MCF 10A (cell line): ENCODE measurements at regions not wholly inside any gene's neighbourhood (a gene's known extent, or its start where the extent isn't known, plus 50 kb on each side); places are given as distances from the start of the nearest gene placed in this dataset.

Experiments
- BruUV-seq: library from RNA; stranded (reverse); fragments of 400-500 nt; replicated peaks from 2 replicates; lab custom pipeline; 2021; lab: Mats Ljungman, UMichigan
- CTCF ChIA-PET: fragments of 300-600 bp; sonication (Branson Sonifier 250); formaldehyde crosslinking; extraction: SDS; loops from one replicate; lab custom pipeline; 2021; ENCODE audit warnings: antibody characterized with exemption, inconsistent platforms; lab: Yijun Ruan, JAX
- POLR2A ChIA-PET: fragments of 300-600, 350-650 bp; sonication (Branson Sonifier 250); formaldehyde crosslinking; extraction: SDS; loops from one replicate; lab custom pipeline; 2020; ENCODE audit warnings: antibody characterized with exemption, inconsistent platforms; lab: Yijun Ruan, JAX
- DNase-seq: peaks from one replicate; pipeline ENCODE4 v3.0.0-alpha.2; 2018; ENCODE audit not compliant: unreplicated experiment
- H3K27ac Mint-ChIP-seq: one replicate; pipeline ENCODE4 v1.8.0; 2022; ENCODE audit warnings: mild to moderate bottlenecking, low read depth, mixed read lengths; ENCODE audit not compliant: unreplicated experiment
- H3K27me3 Mint-ChIP-seq: one replicate; pipeline ENCODE4 v1.8.0; 2022; ENCODE audit warnings: mixed read lengths; ENCODE audit not compliant: insufficient read depth, unreplicated experiment
- H3K36me3 Mint-ChIP-seq: one replicate; pipeline ENCODE4 v1.8.0; 2022; ENCODE audit warnings: mild to moderate bottlenecking, moderate library complexity, mixed read lengths; ENCODE audit not compliant: insufficient read depth, unreplicated experiment
- H3K4me1 Mint-ChIP-seq: one replicate; pipeline ENCODE4 v1.8.0; 2022; ENCODE audit warnings: mixed read lengths; ENCODE audit not compliant: insufficient read depth, unreplicated experiment
- H3K4me3 Mint-ChIP-seq: one replicate; pipeline ENCODE4 v1.8.0; 2022; ENCODE audit warnings: mild to moderate bottlenecking, moderate library complexity, mixed read lengths; ENCODE audit not compliant: unreplicated experiment
- H3K9me3 Mint-ChIP-seq: one replicate; pipeline ENCODE4 v1.8.0; 2022; ENCODE audit warnings: mixed read lengths; ENCODE audit not compliant: unreplicated experiment
- intact Hi-C: fragments of 100-400 bp; cut with micrococcal nuclease; formaldehyde crosslinking; loops from 2 replicates; pipeline ENCODE4 v1.14.1; 2022
- TF ChIP-seq, protein P1 (sequence below): fragments of 200-600 bp; IDR thresholded peaks from one replicate; pipeline ENCODE4 v1.8.0; 2022; ENCODE audit warnings: antibody characterized with exemption, mild to moderate bottlenecking; ENCODE audit not compliant: unreplicated experiment

DNA sequence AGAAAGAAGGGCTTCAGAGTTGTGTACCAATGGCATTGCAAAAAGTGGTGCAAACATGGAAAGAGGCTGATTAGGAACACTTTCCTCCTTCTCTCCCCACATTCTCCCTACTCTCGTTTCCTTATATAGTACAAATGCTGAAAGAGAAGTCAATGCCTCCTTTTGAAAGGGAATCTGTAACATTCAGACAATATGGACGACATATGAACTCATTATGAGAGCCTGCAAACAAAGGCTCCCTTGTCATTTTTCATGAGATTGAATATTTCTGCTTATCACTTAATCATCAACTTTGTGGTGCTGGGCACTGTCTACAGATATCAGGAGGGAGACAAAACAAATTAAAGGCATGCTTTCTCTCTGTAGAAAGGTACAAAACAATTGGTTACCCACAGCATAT, 437.1 kb upstream of the PHF14 start:
- no TSS peak for BruUV-seq
- Mint-ChIP-seq H3K4me1 (no peaks in the 10 kb centered on the region), H3K27ac (no peak overlapping the region), H3K4me3 (no peak overlapping the region), H3K36me3 (no peaks in the 10 kb centered on the region), H3K27me3 (no peaks in the 10 kb centered on the region), H3K9me3 (no peaks in the 10 kb centered on the region)
- intact Hi-C loops, result no loop called here
- DNase-seq, result no peak
- TF ChIP-seq, protein P1, sequence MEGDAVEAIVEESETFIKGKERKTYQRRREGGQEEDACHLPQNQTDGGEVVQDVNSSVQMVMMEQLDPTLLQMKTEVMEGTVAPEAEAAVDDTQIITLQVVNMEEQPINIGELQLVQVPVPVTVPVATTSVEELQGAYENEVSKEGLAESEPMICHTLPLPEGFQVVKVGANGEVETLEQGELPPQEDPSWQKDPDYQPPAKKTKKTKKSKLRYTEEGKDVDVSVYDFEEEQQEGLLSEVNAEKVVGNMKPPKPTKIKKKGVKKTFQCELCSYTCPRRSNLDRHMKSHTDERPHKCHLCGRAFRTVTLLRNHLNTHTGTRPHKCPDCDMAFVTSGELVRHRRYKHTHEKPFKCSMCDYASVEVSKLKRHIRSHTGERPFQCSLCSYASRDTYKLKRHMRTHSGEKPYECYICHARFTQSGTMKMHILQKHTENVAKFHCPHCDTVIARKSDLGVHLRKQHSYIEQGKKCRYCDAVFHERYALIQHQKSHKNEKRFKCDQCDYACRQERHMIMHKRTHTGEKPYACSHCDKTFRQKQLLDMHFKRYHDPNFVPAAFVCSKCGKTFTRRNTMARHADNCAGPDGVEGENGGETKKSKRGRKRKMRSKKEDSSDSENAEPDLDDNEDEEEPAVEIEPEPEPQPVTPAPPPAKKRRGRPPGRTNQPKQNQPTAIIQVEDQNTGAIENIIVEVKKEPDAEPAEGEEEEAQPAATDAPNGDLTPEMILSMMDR, result no peak
- ChIA-PET CTCF (no interaction called here), POLR2A (no interaction called here)

DNA sequence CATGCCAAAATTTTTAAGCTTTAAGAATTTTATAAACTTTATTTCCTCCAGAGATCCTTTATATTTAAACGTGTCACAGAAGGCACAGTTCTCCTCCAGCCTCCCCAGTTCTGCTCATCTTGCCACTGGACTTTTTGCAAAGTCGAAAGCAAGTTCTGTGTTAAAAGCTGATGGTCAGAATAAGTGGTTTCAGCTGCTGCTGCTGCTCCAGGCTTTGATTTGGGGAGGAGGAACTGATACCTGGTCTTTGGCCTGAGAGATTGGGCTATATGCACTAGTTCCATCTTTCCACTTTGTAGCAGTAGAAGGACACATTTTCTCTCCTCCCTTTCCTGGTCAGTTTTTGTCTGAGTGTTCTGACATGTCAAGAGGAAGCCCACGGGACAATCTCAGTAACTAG, 435.9 kb upstream of the PHF14 start:
- ChIA-PET POLR2A (no interaction called here), CTCF (no interaction called here)
- no TSS peak for BruUV-seq
- no peaks in the 10 kb centered on the region for H3K4me1 Mint-ChIP-seq
- H3K4me3 Mint-ChIP-seq, result no peak overlapping the region
- intact Hi-C loops, result no loop called here
- H3K27ac Mint-ChIP-seq, result no peak overlapping the region
- TF ChIP-seq, protein P1, result no peak
- H3K27me3 Mint-ChIP-seq, result no peaks in the 10 kb centered on the region
- no peak for DNase-seq
- H3K36me3 Mint-ChIP-seq, result no peaks in the 10 kb centered on the region
- H3K9me3 Mint-ChIP-seq, result no peaks in the 10 kb centered on the region

DNA sequence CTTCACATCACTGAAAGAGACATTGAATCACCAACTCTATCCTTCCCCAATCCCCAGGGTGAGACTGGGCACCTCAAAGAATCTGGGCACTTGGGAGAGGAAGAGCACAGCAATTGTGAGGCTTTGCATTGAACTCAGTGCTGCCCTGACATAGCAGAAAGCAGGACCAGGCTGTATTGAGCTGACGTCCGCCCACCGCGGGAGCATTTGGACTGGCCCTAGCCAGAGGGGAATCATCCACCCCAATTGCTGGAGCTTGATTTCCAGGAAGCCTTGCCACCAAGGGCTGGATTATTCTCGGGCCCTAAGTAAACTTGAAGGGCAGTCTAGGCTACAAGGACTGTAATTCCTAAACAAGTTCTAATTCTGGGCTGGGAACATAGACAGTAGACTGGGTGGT, 416.3 kb upstream of the PHF14 start:
- intact Hi-C loops, result no loop called here
- Mint-ChIP-seq H3K36me3 (no peaks in the 10 kb centered on the region), H3K27ac (no peak overlapping the region), H3K4me1 (no peaks in the 10 kb centered on the region), H3K4me3 (no peak overlapping the region), H3K9me3 (no peaks in the 10 kb centered on the region), H3K27me3 (no peaks in the 10 kb centered on the region)
- ChIA-PET CTCF (no interaction called here), POLR2A (no interaction called here)
- no peak for DNase-seq
- TF ChIP-seq, protein P1, result no peak
- no TSS peak for BruUV-seq

DNA sequence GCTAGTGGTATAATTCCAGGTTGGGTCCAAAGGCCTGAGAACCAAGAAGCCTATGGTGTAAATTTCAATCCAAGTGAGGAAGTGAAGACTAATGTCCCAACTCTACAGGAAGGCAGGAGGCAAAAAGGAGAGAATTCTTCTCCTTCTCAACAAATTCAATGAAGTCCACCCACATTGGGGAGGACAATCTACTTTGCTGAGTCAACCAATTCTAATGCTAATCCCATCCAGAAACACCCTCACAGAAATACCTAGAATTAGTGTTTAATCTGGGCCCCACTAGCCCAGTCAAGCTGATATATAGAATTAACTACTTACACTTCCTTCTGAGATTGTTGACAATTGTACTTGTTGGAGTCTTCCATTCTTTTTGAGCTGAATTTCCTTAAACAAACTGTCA, 413.2 kb upstream of the PHF14 start:
- ChIA-PET POLR2A (no interaction called here), CTCF (no interaction called here)
- H3K36me3 Mint-ChIP-seq, result no peaks in the 10 kb centered on the region
- TF ChIP-seq, protein P1, result no peak
- H3K4me3 Mint-ChIP-seq, result no peak overlapping the region
- no peaks in the 10 kb centered on the region for H3K27me3 Mint-ChIP-seq
- intact Hi-C loops, result no loop called here
- no peak for DNase-seq
- H3K4me1 Mint-ChIP-seq, result no peaks in the 10 kb centered on the region
- H3K27ac Mint-ChIP-seq, result no peak overlapping the region
- H3K9me3 Mint-ChIP-seq, result no peaks in the 10 kb centered on the region
- no TSS peak for BruUV-seq
